Lung (tissue), 11 donors: ENCODE measurements at regions not wholly inside any gene's neighbourhood (a gene's known extent, or its start where the extent isn't known, plus 50 kb on each side); places are given as distances from the start of the nearest gene placed in this dataset.

Experiments
- ATAC-seq: fragments of 200-7000 bp; cut with Tn5 transposase; one replicate; pipeline ENCODE4 v1.9.1; 2020; ENCODE audit warnings: moderate number of reproducible peaks; ENCODE audit not compliant: insufficient read depth, low FRiP score
- DNase-seq, 3 donors: peaks; one replicate each; pipeline ENCODE4 v3.0.0-alpha.2; 2013 to 2017
- H3K27ac ChIP-seq, 2 donors: one replicate each; pipeline ENCODE4 v1.5.1; 2013; ENCODE audit warnings: mild to moderate bottlenecking in 2 of 2, moderate library complexity in 2 of 2, control low read depth in 1 of 2, inconsistent platforms in 1 of 2, low read depth in 1 of 2, low read length in 1 of 2
- H3K27me3 ChIP-seq, 3 donors: one replicate each; pipeline ENCODE4 v1.5.1; 2013; ENCODE audit warnings: low read length in 2 of 3; ENCODE audit not compliant: control insufficient read depth in 3 of 3, insufficient read depth in 3 of 3
- H3K36me3 ChIP-seq, 4 donors: one replicate each; pipeline ENCODE4 v1.5.1; 2013; ENCODE audit warnings: low read length in 4 of 4, mild to moderate bottlenecking in 1 of 4, moderate library complexity in 1 of 4; ENCODE audit not compliant: control insufficient read depth in 4 of 4, insufficient read depth in 4 of 4
- H3K4me1 ChIP-seq, 5 donors: one replicate each; pipeline ENCODE4 v1.5.1; 2013; ENCODE audit warnings: low read length in 5 of 5, mild to moderate bottlenecking in 2 of 5, moderate library complexity in 1 of 5; ENCODE audit not compliant: control insufficient read depth in 5 of 5, insufficient read depth in 5 of 5
- H3K4me3 ChIP-seq: one replicate; pipeline ENCODE4 v1.5.1; 2013; ENCODE audit warnings: mild to moderate bottlenecking, control low read depth, moderate library complexity
- H3K9ac ChIP-seq, 2 donors: one replicate each; pipeline ENCODE4 v1.5.1; 2013; ENCODE audit warnings: low read length in 2 of 2, control low read depth in 1 of 2; ENCODE audit not compliant: insufficient read depth in 1 of 2
- H3K9me3 ChIP-seq, 4 donors: one replicate each; pipeline ENCODE4 v1.5.1; 2013; ENCODE audit warnings: low read length in 3 of 4, mild to moderate bottlenecking in 1 of 4, moderate library complexity in 1 of 4; ENCODE audit not compliant: control insufficient read depth in 4 of 4, insufficient read depth in 3 of 4
- WGBS, 2 donors: extraction: QIAGEN DNeasy Blood & Tissue Kit; methylation state at CpG; one replicate each; pipeline ENCODE4 v1.1.7; 2013; 5-methylcytosine and 5-hydroxymethylcytosine counted together
- TF ChIP-seq, protein P1 (sequence below): IDR thresholded peaks from 2 replicates; pipeline ENCODE4 v1.5.1; 2012; ENCODE audit warnings: mild to moderate bottlenecking; ENCODE audit errors: control extremely low read depth, extremely low read depth
- donor health status: control.
- donor health status: control.
- donor health status: Bipolar disorder and iron deficiency.
- donor health status: healthy.
- donor health status: DM: yes; HTN: yes; CAD: no.

DNA sequence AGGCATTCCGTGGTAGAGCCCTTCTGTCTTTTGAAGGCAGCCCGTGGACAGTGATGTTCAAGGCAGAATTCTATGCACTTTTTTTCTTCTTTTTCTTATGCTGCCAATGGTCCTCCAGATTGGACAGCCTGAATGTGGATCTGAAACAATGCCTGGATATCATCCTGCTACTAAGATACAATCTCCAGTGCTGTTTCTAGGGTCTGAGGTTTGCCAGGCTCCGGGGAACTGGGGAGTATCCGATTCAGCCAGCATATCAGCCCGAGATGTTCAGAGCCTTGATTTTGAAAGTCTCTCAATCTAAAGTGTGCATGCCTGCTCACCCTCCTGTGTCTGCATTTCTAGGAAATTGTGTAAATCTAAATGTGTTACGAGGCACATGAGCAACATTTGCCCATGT, 103.8 kb upstream of the WWC1 start:
- H3K36me3 ChIP-seq, result no peaks in the 10 kb centered on the region
- peak overlapping the region in 1 of 2 donors; percentile 13 for H3K27ac ChIP-seq
- H3K4me3 ChIP-seq, result no peak overlapping the region
- H3K27me3 ChIP-seq, result no peaks in the 10 kb centered on the region
- H3K4me1 ChIP-seq, result peaks cover 0 to 8% (median 0%) of the 10 kb centered on the region in 5 donors
- no peak for DNase-seq
- WGBS, 2 donors, result 74 to 83% methylated on average over 6 of the region's 6 CpGs
- TF ChIP-seq, protein P1, sequence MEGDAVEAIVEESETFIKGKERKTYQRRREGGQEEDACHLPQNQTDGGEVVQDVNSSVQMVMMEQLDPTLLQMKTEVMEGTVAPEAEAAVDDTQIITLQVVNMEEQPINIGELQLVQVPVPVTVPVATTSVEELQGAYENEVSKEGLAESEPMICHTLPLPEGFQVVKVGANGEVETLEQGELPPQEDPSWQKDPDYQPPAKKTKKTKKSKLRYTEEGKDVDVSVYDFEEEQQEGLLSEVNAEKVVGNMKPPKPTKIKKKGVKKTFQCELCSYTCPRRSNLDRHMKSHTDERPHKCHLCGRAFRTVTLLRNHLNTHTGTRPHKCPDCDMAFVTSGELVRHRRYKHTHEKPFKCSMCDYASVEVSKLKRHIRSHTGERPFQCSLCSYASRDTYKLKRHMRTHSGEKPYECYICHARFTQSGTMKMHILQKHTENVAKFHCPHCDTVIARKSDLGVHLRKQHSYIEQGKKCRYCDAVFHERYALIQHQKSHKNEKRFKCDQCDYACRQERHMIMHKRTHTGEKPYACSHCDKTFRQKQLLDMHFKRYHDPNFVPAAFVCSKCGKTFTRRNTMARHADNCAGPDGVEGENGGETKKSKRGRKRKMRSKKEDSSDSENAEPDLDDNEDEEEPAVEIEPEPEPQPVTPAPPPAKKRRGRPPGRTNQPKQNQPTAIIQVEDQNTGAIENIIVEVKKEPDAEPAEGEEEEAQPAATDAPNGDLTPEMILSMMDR, result no peak
- no peaks in the 10 kb centered on the region for H3K9me3 ChIP-seq
- no peak overlapping the region for H3K9ac ChIP-seq
- ATAC-seq, result no peak

DNA sequence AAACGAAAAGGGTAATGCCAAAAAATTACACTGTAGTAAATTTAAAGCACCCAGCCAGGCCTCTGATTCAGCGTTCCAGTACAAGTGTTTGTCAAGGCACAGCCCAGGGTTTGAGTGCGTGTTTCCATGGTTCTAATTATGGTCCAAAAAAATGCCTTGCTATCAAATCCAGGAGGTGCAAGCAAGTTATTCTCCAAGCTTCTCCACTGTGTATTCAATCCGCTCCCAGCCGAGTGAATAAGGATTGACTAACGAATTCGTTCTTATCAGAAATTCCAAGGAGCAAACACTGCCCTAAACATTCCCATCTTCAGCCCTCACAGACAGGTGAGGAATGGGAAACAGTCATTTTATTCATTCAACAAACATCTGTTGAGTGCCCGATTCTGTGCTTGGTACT, 103.3 kb upstream of the WWC1 start:
- Histone ChIP-seq H3K4me3 (no peak overlapping the region), H3K9ac (no peak overlapping the region), H3K36me3 (no peaks in the 10 kb centered on the region), H3K27me3 (no peaks in the 10 kb centered on the region), H3K4me1 (peaks cover 0 to 8% (median 0%) of the 10 kb centered on the region in 5 donors), H3K27ac (no peak overlapping the region), H3K9me3 (no peaks in the 10 kb centered on the region)
- no peak for ATAC-seq
- TF ChIP-seq, protein P1, result no peak
- WGBS, 2 donors, result 82 to 88% methylated on average over 8 of the region's 8 CpGs
- DNase-seq, result no peak

DNA sequence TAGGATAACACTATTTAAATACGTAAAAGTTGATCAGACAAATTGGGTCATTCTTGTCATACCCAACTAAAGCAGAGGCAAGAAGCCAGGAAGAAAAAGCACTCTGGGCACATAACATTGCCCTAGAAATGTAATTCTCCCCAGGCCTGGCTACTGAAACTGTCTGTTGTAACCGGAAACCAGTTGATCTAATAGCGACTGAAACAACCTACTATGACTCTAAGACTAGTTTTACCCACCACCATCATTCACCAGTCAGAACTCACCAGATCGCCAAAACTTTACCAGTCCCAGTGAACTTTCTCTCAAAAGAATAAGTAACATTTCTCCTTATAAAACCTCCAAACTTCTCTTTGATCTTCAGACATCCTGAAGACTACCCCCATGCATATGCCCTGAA, 99.3 kb upstream of the WWC1 start:
- WGBS, 2 donors, result 93 to 98% methylated on average over 4 of the region's 4 CpGs
- TF ChIP-seq, protein P1, result no peak
- no peak overlapping the region for H3K4me3 ChIP-seq
- no peaks in the 10 kb centered on the region for H3K9me3 ChIP-seq
- H3K4me1 ChIP-seq, result peaks cover 0 to 11% (median 0%) of the 10 kb centered on the region in 5 donors
- peaks cover 0 to 5% (median 0%) of the 10 kb centered on the region in 4 donors for H3K36me3 ChIP-seq
- H3K9ac ChIP-seq, result no peak overlapping the region
- DNase-seq (no peak), ATAC-seq (no peak)
- H3K27ac ChIP-seq, result no peak overlapping the region
- H3K27me3 ChIP-seq, result no peaks in the 10 kb centered on the region

DNA sequence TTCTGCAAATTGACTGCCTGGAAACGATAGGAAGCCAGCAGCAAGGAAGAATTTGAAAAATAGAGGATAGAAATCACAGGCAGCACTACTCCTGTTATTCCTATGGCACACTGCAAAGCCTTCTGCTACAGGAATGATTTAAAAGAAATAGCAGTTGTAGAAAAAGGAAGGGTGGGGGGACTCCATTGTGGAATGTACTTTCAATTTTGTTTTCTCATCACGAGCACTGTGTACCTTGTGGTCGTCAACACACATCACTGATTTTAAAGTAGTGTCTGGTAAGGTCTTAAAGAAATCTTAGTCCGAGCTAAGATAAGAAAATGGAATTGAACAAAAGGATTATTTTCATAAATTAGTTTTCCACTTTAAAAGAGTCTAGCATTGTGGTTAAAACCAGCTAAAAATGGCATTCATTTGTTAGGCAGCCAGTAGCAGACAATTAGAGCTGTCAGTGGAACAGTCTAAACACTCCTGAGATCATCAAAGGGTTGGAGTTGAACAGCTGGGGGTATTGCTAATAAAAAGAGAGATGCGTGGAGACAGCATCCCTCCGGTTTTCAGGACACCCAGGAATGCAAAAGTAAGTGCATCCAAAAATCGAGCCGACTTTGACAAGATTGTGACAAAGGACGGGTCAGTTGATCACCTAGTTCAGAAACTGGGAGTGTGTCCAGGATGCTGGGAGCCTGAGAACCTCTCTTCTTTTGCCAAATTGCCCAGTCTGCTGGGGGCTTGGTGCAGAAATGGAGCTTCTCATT, 97.8 kb upstream of the WWC1 start:
- WGBS, 2 donors, result 53 to 62% methylated on average over 9 of the region's 9 CpGs

More for the DNA sequence above, 97.8 kb upstream of the WWC1 start:
- Histone ChIP-seq H3K27ac (no peak overlapping the region), H3K9me3 (no peaks in the 10 kb centered on the region), H3K27me3 (no peaks in the 10 kb centered on the region), H3K4me3 (no peak overlapping the region), H3K9ac (no peak overlapping the region), H3K4me1 (peaks cover 0 to 11% (median 0%) of the 10 kb centered on the region in 5 donors), H3K36me3 (peaks cover 0 to 9% (median 0%) of the 10 kb centered on the region in 4 donors)
- ATAC-seq (no peak), DNase-seq (peak in 1 of 3 donors; percentile 41)
- TF ChIP-seq, protein P1, result no peak
